CD14-positive monocyte (primary cell): ENCODE measurements at regions not wholly inside any gene's neighbourhood (a gene's known extent, or its start where the extent isn't known, plus 50 kb on each side); places are given as distances from the start of the nearest gene placed in this dataset.

Source experiments
- DNase-seq, 3 donors: peaks; one replicate each; pipeline ENCODE4 v3.0.0-alpha.2; 2011 to 2022
- H2AFZ ChIP-seq: 2 replicates; pipeline ENCODE4 v1.6.0; 2012; ENCODE audit warnings: mild to moderate bottlenecking, low read depth, low read length, inconsistent platforms; ENCODE audit not compliant: insufficient read depth, poor library complexity, severe bottlenecking
- H3K27ac ChIP-seq, 2 donors: 1 replicate in 1 of 2; 2 replicates in 1 of 2; pipeline ENCODE4 v1.5.1; 2012 to 2013; ENCODE audit warnings: low read length in 2 of 2, control low read depth in 1 of 2, inconsistent platforms in 1 of 2, low read depth in 1 of 2, mild to moderate bottlenecking in 1 of 2
- H3K27me3 ChIP-seq, 2 donors: one replicate each; pipeline versions ENCODE4 v1.6.0 to v1.6.1; 2011 to 2013; ENCODE audit warnings: low read length in 2 of 2; ENCODE audit not compliant: control insufficient read depth in 2 of 2, insufficient read depth in 2 of 2
- H3K36me3 ChIP-seq, 2 donors: replicated peaks in 1 of 2; 1 replicate in 1 of 2; 2 replicates in 1 of 2; pipeline versions ENCODE4 v1.5.1 to v1.6.1; 2012 to 2013; ENCODE audit warnings: low read length in 2 of 2, control low read depth in 1 of 2, inconsistent platforms in 1 of 2, mild to moderate bottlenecking in 1 of 2; ENCODE audit not compliant: insufficient read depth in 2 of 2, control insufficient read depth in 1 of 2
- H3K4me1 ChIP-seq, 2 donors: 1 replicate in 1 of 2; 2 replicates in 1 of 2; pipeline versions ENCODE4 v1.5.1 to v1.6.1; 2012 to 2013; ENCODE audit warnings: low read length in 2 of 2, control low read depth in 1 of 2, inconsistent platforms in 1 of 2, mild to moderate bottlenecking in 1 of 2, moderate library complexity in 1 of 2; ENCODE audit not compliant: insufficient read depth in 2 of 2, control insufficient read depth in 1 of 2
- H3K4me2 ChIP-seq: replicated peaks from 2 replicates; pipeline ENCODE3; 2012; ENCODE audit warnings: low read length, moderate library complexity, mild to moderate bottlenecking; ENCODE audit not compliant: poor library complexity, severe bottlenecking; ENCODE audit errors: extremely low read depth
- H3K4me3 ChIP-seq, 3 experiments: fragments of 200-600 bp in 1 of 3; sonication (generic) in 1 of 3; replicated peaks in 1 of 3; 1 replicate in 2 of 3; 2 replicates in 1 of 3; pipeline ENCODE4 v1.5.1; 2011 to 2013; ENCODE audit warnings: low read length in 3 of 3, mild to moderate bottlenecking in 3 of 3, control low read depth in 2 of 3, low read depth in 2 of 3, inconsistent platforms in 1 of 3, moderate library complexity in 1 of 3
- H3K79me2 ChIP-seq: 2 replicates; pipeline ENCODE4 v1.6.0; 2012; ENCODE audit warnings: mild to moderate bottlenecking, control low read depth, inconsistent platforms, low read length, moderate library complexity; ENCODE audit not compliant: insufficient read depth
- H3K9ac ChIP-seq: 2 replicates; pipeline ENCODE4 v1.6.0; 2017; ENCODE audit warnings: low read length, mild to moderate bottlenecking; ENCODE audit not compliant: insufficient read depth, poor library complexity, severe bottlenecking
- H3K9me3 ChIP-seq, 2 donors: replicated peaks in 1 of 2; 1 replicate in 1 of 2; 2 replicates in 1 of 2; pipeline versions ENCODE4 v1.5.1 to v1.6.1; 2012 to 2013; ENCODE audit warnings: low read length in 2 of 2, control low read depth in 1 of 2; ENCODE audit not compliant: control insufficient read depth in 1 of 2, insufficient read depth in 1 of 2
- H4K20me1 ChIP-seq: 2 replicates; pipeline ENCODE4 v1.6.0; 2012; ENCODE audit warnings: mild to moderate bottlenecking, low read length, control low read depth, moderate library complexity; ENCODE audit not compliant: insufficient read depth
- H3K27ac Mint-ChIP-seq, 7 donors: one replicate each; pipeline ENCODE4 v1.8.0; 2020; ENCODE audit warnings: mild to moderate bottlenecking in 7 of 7, mixed read lengths in 7 of 7, moderate library complexity in 6 of 7, inconsistent platforms in 2 of 7
- H3K27me3 Mint-ChIP-seq, 3 donors: one replicate each; pipeline ENCODE4 v1.8.0; 2021 to 2022; ENCODE audit warnings: low read depth in 3 of 3, mild to moderate bottlenecking in 3 of 3, mixed read lengths in 3 of 3, moderate library complexity in 3 of 3, inconsistent platforms in 1 of 3
- H3K36me3 Mint-ChIP-seq, 2 donors: one replicate each; pipeline ENCODE4 v1.8.0; 2020; ENCODE audit warnings: mixed read lengths in 2 of 2, inconsistent platforms in 1 of 2, mild to moderate bottlenecking in 1 of 2
- H3K4me1 Mint-ChIP-seq: one replicate; pipeline ENCODE4 v1.8.0; 2020; ENCODE audit warnings: mild to moderate bottlenecking, mixed read lengths
- H3K4me3 Mint-ChIP-seq, 2 donors: one replicate each; pipeline ENCODE4 v1.8.0; 2020; ENCODE audit warnings: mild to moderate bottlenecking in 2 of 2, mixed read lengths in 2 of 2, moderate library complexity in 1 of 2
- H3K9me3 Mint-ChIP-seq, 7 donors: one replicate each; pipeline ENCODE4 v1.8.0; 2020 to 2022; ENCODE audit warnings: mixed read lengths in 7 of 7, mild to moderate bottlenecking in 6 of 7, moderate library complexity in 6 of 7, inconsistent platforms in 2 of 7
- CTCF ChIP-seq: fragments of 200-600 bp; IDR thresholded peaks from one replicate; pipeline ENCODE4 v1.8.0; 2022; ENCODE audit warnings: antibody characterized with exemption, mild to moderate bottlenecking
- WGBS: methylation state at CpG from one replicate; pipeline ENCODE4 v1.1.5; 2013; ENCODE audit warnings: missing lambda C conversion rate; ENCODE audit not compliant: insufficient coverage; 5-methylcytosine and 5-hydroxymethylcytosine counted together
- intact Hi-C, 2 donors: fragments of 100-400 bp; cut with micrococcal nuclease; formaldehyde crosslinking; loops; one replicate each; pipeline versions ENCODE4 v1.15.0 to v1.15.1; 2023

DNA sequence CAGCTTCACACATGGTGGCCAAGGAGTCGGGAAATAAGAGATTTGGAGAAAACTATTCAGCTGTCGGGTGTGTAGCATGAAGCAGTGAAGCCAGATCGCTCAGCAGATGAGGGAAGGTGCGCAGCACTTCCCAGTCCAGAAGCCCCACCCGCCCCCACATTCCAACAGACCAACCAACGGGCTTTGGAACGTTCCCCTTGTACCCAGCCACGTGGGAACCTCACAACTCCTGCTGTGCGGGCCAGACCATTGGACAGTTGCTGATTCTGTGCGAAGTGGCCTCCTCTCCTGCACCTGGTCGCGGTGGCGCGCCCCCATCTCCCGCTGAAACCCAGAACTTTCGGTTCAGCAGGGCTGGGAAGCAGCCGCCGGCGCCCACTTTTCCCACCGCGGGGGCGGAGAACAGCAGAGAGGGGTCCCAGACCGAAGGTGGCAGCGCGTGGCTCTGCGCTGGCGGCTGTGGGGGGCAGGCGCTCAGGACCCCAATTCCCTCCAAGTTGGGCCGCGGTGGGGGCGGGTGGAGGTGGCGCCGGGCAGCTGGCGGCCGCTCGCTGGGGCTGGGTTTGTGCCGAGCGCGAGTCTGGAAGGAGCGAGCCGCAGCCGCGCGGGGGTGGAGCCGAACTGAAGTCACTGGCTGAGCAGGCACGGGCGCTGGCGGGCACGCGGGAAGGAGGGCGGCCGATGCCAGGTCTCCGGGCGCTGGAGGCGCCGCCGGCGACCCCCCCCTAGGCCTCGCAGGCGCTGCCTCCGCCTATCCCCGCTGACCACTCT lies 1301.5 kb upstream of the SORCS1 start:
- peaks cover 3 to 19% (median 11%) of the 10 kb centered on the region in 7 donors for H3K9me3 Mint-ChIP-seq
- H3K4me1 Mint-ChIP-seq: peaks cover 14% of the 10 kb centered on the region
- H3K27ac Mint-ChIP-seq: no peak overlapping the region
- Histone ChIP-seq H3K9me3 (peaks cover 7 to 15% of the 10 kb centered on the region in 2 donors), H3K9ac (no peak overlapping the region), H2AFZ (peak overlapping the region; percentile 46), H3K4me1 (peaks cover 5 to 8% of the 10 kb centered on the region in 2 donors), H3K4me2 (peak overlapping the region; percentile 75), H3K79me2 (no peaks in the 10 kb centered on the region), H3K36me3 (no peaks in the 10 kb centered on the region), H3K27me3 (peaks cover 17 to 20% of the 10 kb centered on the region in 2 donors), H4K20me1 (no peaks in the 10 kb centered on the region), H3K27ac (no peak overlapping the region), H3K4me3 (peak overlapping the region; percentile 11 to 70 (median 12))
- DNase-seq: no peak
- intact Hi-C loops: no loop called here
- peaks cover 0 to 1% of the 10 kb centered on the region in 2 donors for H3K36me3 Mint-ChIP-seq
- no peak for TF ChIP-seq CTCF
- WGBS: 3% methylated on average over 60 of the region's 62 CpGs
- peak overlapping the region; percentile 76 to 93 for H3K4me3 Mint-ChIP-seq
- H3K27me3 Mint-ChIP-seq: peaks cover 18 to 27% (median 23%) of the 10 kb centered on the region in 3 donors

DNA sequence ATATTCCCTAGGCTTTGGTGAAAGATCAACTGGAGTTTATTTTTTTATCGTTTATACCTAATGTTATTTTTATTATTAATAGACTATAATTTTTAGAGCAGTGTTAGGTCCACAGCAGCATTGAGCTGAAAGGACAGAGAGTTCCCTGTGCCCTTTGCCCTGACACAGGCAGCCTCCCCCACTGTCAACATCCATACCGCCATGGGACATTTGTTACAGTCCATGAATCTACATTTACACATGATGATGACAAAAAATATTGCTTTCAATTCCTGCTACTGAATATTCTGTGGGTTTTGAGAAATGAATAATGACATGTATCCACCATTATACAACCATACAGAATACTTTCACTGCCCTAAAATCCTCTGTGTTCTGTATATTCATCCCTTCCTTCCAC lies 1297.5 kb upstream of the SORCS1 start:
- Mint-ChIP-seq H3K4me3 (no peak overlapping the region), H3K27ac (no peak overlapping the region), H3K27me3 (peaks cover 18 to 21% (median 19%) of the 10 kb centered on the region in 3 donors), H3K9me3 (peaks cover 0 to 8% (median 0%) of the 10 kb centered on the region in 7 donors), H3K36me3 (peaks cover 0 to 1% of the 10 kb centered on the region in 2 donors), H3K4me1 (peaks cover 12% of the 10 kb centered on the region)
- no peaks in the 10 kb centered on the region for H4K20me1 ChIP-seq
- peaks cover 5 to 8% of the 10 kb centered on the region in 2 donors for H3K4me1 ChIP-seq
- intact Hi-C loops: no loop called here
- no peak overlapping the region for H3K4me3 ChIP-seq
- no peak for TF ChIP-seq CTCF
- H3K9me3 ChIP-seq: peaks cover 0 to 5% of the 10 kb centered on the region in 2 donors
- no peaks in the 10 kb centered on the region for H3K79me2 ChIP-seq
- H3K27me3 ChIP-seq: peaks cover 14 to 18% of the 10 kb centered on the region in 2 donors
- no peaks in the 10 kb centered on the region for H3K36me3 ChIP-seq
- WGBS: 80% methylated on average over 1 of the region's 2 CpGs
- no peak overlapping the region for H3K4me2 ChIP-seq
- no peak overlapping the region for H2AFZ ChIP-seq
- no peak overlapping the region for H3K9ac ChIP-seq
- H3K27ac ChIP-seq: no peak overlapping the region
- DNase-seq: no peak
